ENCODE measurements at regions not wholly inside any gene's neighbourhood (a gene's known extent, or its start where the extent isn't known, plus 50 kb on each side); places are given as distances from the start of the nearest gene placed in this dataset.
"Not testable (repeated sequence)": the region's sequence is repeated elsewhere in the genome, so short reads cannot be mapped to it uniquely, and the experiment has no call there.

GRCh38 chr2:186349508-186349907 is 136.6 kb upstream of the ZC3H15 start:
- H3K4me1 ChIP-seq (ENCODE audit: insufficient read depth, low read length), result peaks cover 2% of the 10 kb centered on the region
- no peaks in the 10 kb centered on the region for H3K27me3 ChIP-seq (ENCODE audit: insufficient read depth, low read length)
- no peaks in the 10 kb centered on the region for H3K36me3 ChIP-seq (ENCODE audit: insufficient read depth, low read length)
- no peak overlapping the region for H3K4me3 ChIP-seq (ENCODE audit: low read length)
- H3K9me3 ChIP-seq (ENCODE audit: low read length), result peaks cover 4% of the 10 kb centered on the region
- no peak overlapping the region for H2AFZ ChIP-seq (ENCODE audit: low read depth, low read length)

- not testable (repeated sequence) for H3K4me3 ChIP-seq (ENCODE audit: low read length); H3K27me3 ChIP-seq (ENCODE audit: insufficient read depth, low read length); H3K36me3 ChIP-seq (ENCODE audit: insufficient read depth, low read length); H2AFZ ChIP-seq (ENCODE audit: low read depth, low read length); H3K9me3 ChIP-seq (ENCODE audit: low read length); H3K4me1 ChIP-seq (ENCODE audit: insufficient read depth, low read length)
These were observed 131.9 kb upstream of the ZC3H15 start for GRCh38 chr2:186354160-186354559.

GRCh38 chr2:186365406-186365805 is 120.7 kb upstream of the ZC3H15 start:
- Histone ChIP-seq H3K27me3 (ENCODE audit: insufficient read depth, low read length) (no peaks in the 10 kb centered on the region), H3K4me3 (ENCODE audit: low read length) (no peak overlapping the region), H3K9me3 (ENCODE audit: low read length) (no peaks in the 10 kb centered on the region), H3K4me1 (ENCODE audit: insufficient read depth, low read length) (no peaks in the 10 kb centered on the region), H2AFZ (ENCODE audit: low read depth, low read length) (no peak overlapping the region), H3K36me3 (ENCODE audit: insufficient read depth, low read length) (no peaks in the 10 kb centered on the region)

GRCh38 chr2:186379052-186379451 is 107.0 kb upstream of the ZC3H15 start:
- H3K9me3 ChIP-seq (ENCODE audit: low read length), result no peaks in the 10 kb centered on the region
- no peaks in the 10 kb centered on the region for H3K36me3 ChIP-seq (ENCODE audit: insufficient read depth, low read length)
- H3K4me3 ChIP-seq (ENCODE audit: low read length), result no peak overlapping the region
- H3K4me1 ChIP-seq (ENCODE audit: insufficient read depth, low read length), result no peaks in the 10 kb centered on the region
- no peak overlapping the region for H2AFZ ChIP-seq (ENCODE audit: low read depth, low read length)
- H3K27me3 ChIP-seq (ENCODE audit: insufficient read depth, low read length), result no peaks in the 10 kb centered on the region

- Histone ChIP-seq H3K27me3 (ENCODE audit: insufficient read depth, low read length) (no peaks in the 10 kb centered on the region), H2AFZ (ENCODE audit: low read depth, low read length) (no peak overlapping the region), H3K4me1 (ENCODE audit: insufficient read depth, low read length) (no peaks in the 10 kb centered on the region), H3K4me3 (ENCODE audit: low read length) (no peak overlapping the region), H3K9me3 (ENCODE audit: low read length) (no peaks in the 10 kb centered on the region), H3K36me3 (ENCODE audit: insufficient read depth, low read length) (no peaks in the 10 kb centered on the region)
These were observed 105.3 kb upstream of the ZC3H15 start for GRCh38 chr2:186380805-186381204.

GRCh38 chr2:186381573-186381972 is 104.5 kb upstream of the ZC3H15 start:
- H3K27me3 ChIP-seq (ENCODE audit: insufficient read depth, low read length), result no peaks in the 10 kb centered on the region
- no peak overlapping the region for H3K4me3 ChIP-seq (ENCODE audit: low read length)
- H3K36me3 ChIP-seq (ENCODE audit: insufficient read depth, low read length), result no peaks in the 10 kb centered on the region
- H3K9me3 ChIP-seq (ENCODE audit: low read length), result no peaks in the 10 kb centered on the region
- H2AFZ ChIP-seq (ENCODE audit: low read depth, low read length), result no peak overlapping the region
- no peaks in the 10 kb centered on the region for H3K4me1 ChIP-seq (ENCODE audit: insufficient read depth, low read length)

- Histone ChIP-seq H3K27me3 (ENCODE audit: insufficient read depth, low read length) (no peaks in the 10 kb centered on the region), H3K4me1 (ENCODE audit: insufficient read depth, low read length) (no peaks in the 10 kb centered on the region), H3K9me3 (ENCODE audit: low read length) (no peaks in the 10 kb centered on the region), H3K36me3 (ENCODE audit: insufficient read depth, low read length) (no peaks in the 10 kb centered on the region), H2AFZ (ENCODE audit: low read depth, low read length) (no peak overlapping the region), H3K4me3 (ENCODE audit: low read length) (no peak overlapping the region)
These were observed 103.1 kb upstream of the ZC3H15 start for GRCh38 chr2:186382932-186383331.

- H3K27me3 ChIP-seq (ENCODE audit: insufficient read depth, low read length), result no peaks in the 10 kb centered on the region
- H3K36me3 ChIP-seq (ENCODE audit: insufficient read depth, low read length), result no peaks in the 10 kb centered on the region
- no peak overlapping the region for H3K4me3 ChIP-seq (ENCODE audit: low read length)
- no peak overlapping the region for H2AFZ ChIP-seq (ENCODE audit: low read depth, low read length)
- no peaks in the 10 kb centered on the region for H3K9me3 ChIP-seq (ENCODE audit: low read length)
- no peaks in the 10 kb centered on the region for H3K4me1 ChIP-seq (ENCODE audit: insufficient read depth, low read length)
These were observed 101.8 kb upstream of the ZC3H15 start for GRCh38 chr2:186384226-186384625.

- not testable (repeated sequence) for H3K4me1 ChIP-seq (ENCODE audit: insufficient read depth, low read length); H2AFZ ChIP-seq (ENCODE audit: low read depth, low read length); H3K36me3 ChIP-seq (ENCODE audit: insufficient read depth, low read length); H3K27me3 ChIP-seq (ENCODE audit: insufficient read depth, low read length); H3K4me3 ChIP-seq (ENCODE audit: low read length); H3K9me3 ChIP-seq (ENCODE audit: low read length)
These were observed 100.3 kb upstream of the ZC3H15 start for GRCh38 chr2:186385638-186386201.

- Histone ChIP-seq H3K36me3 (ENCODE audit: insufficient read depth, low read length) (no peaks in the 10 kb centered on the region), H3K4me1 (ENCODE audit: insufficient read depth, low read length) (no peaks in the 10 kb centered on the region), H3K9me3 (ENCODE audit: low read length) (no peaks in the 10 kb centered on the region), H2AFZ (ENCODE audit: low read depth, low read length) (no peak overlapping the region), H3K27me3 (ENCODE audit: insufficient read depth, low read length) (no peaks in the 10 kb centered on the region), H3K4me3 (ENCODE audit: low read length) (no peak overlapping the region)
These were observed 86.9 kb upstream of the ZC3H15 start for GRCh38 chr2:186399082-186399644.

GRCh38 chr2:186405842-186406241 is 80.2 kb upstream of the ZC3H15 start:
- H3K27me3 ChIP-seq (ENCODE audit: insufficient read depth, low read length), result no peaks in the 10 kb centered on the region
- no peaks in the 10 kb centered on the region for H3K4me1 ChIP-seq (ENCODE audit: insufficient read depth, low read length)
- no peak overlapping the region for H3K4me3 ChIP-seq (ENCODE audit: low read length)
- H2AFZ ChIP-seq (ENCODE audit: low read depth, low read length), result no peak overlapping the region
- H3K36me3 ChIP-seq (ENCODE audit: insufficient read depth, low read length), result no peaks in the 10 kb centered on the region
- H3K9me3 ChIP-seq (ENCODE audit: low read length), result no peaks in the 10 kb centered on the region

- Histone ChIP-seq H2AFZ (ENCODE audit: low read depth, low read length) (no peak overlapping the region), H3K27me3 (ENCODE audit: insufficient read depth, low read length) (no peaks in the 10 kb centered on the region), H3K36me3 (ENCODE audit: insufficient read depth, low read length) (no peaks in the 10 kb centered on the region), H3K9me3 (ENCODE audit: low read length) (no peaks in the 10 kb centered on the region), H3K4me3 (ENCODE audit: low read length) (no peak overlapping the region), H3K4me1 (ENCODE audit: insufficient read depth, low read length) (no peaks in the 10 kb centered on the region)
These were observed 78.4 kb upstream of the ZC3H15 start for GRCh38 chr2:186407611-186408010.

- peaks cover 4% of the 10 kb centered on the region for H3K9me3 ChIP-seq (ENCODE audit: low read length)
These were observed 75.3 kb upstream of the ZC3H15 start for GRCh38 chr2:186410802-186411201.

GRCh38 chr2:186422226-186422625 is 63.8 kb upstream of the ZC3H15 start:
- H3K36me3 ChIP-seq (ENCODE audit: insufficient read depth, low read length), result no peaks in the 10 kb centered on the region
- no peak overlapping the region for H3K4me3 ChIP-seq (ENCODE audit: low read length)

More at GRCh38 chr2:186410802-186411201, 75.3 kb upstream of the ZC3H15 start:
- Histone ChIP-seq H3K27me3 (ENCODE audit: insufficient read depth, low read length) (no peaks in the 10 kb centered on the region), H3K4me3 (ENCODE audit: low read length) (no peak overlapping the region), H3K36me3 (ENCODE audit: insufficient read depth, low read length) (no peaks in the 10 kb centered on the region), H2AFZ (ENCODE audit: low read depth, low read length) (no peak overlapping the region), H3K4me1 (ENCODE audit: insufficient read depth, low read length) (no peaks in the 10 kb centered on the region)

More at GRCh38 chr2:186422226-186422625, 63.8 kb upstream of the ZC3H15 start:
- Histone ChIP-seq H2AFZ (ENCODE audit: low read depth, low read length) (no peak overlapping the region), H3K9me3 (ENCODE audit: low read length) (no peaks in the 10 kb centered on the region), H3K4me1 (ENCODE audit: insufficient read depth, low read length) (no peaks in the 10 kb centered on the region), H3K27me3 (ENCODE audit: insufficient read depth, low read length) (no peaks in the 10 kb centered on the region)

All from neuron (in vitro differentiated cells).